ENCODE measurements at regions not wholly inside any gene's neighbourhood (a gene's known extent, or its start where the extent isn't known, plus 50 kb on each side); places are given as distances from the start of the nearest gene placed in this dataset.

DNA sequence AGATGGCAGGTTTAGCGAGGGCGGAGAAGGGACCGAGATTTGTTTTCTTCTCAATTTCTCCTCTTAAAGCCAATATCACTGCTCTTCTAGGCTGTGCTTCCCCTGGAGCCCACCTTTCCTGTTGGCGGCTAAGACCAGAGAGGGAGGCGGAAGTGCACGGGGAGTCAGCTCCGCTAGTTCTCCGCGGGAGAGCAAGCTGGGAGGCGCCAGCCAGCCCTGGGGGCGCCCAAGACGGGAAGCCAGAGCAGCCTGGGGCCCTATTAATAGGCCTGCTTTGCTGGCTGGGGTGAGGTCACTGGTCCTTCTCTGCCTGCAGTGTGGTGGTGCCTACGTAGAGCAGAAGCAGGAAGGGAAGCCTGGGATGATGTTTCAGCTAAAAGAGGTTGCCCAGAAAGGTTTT lies 61.6 kb downstream of the LSM5 start:
- DNase-seq (ENCODE audit: low spot score) = no peak
- H3K4me3 ChIP-seq = no peak overlapping the region
- TF ChIP-seq, protein P1, sequence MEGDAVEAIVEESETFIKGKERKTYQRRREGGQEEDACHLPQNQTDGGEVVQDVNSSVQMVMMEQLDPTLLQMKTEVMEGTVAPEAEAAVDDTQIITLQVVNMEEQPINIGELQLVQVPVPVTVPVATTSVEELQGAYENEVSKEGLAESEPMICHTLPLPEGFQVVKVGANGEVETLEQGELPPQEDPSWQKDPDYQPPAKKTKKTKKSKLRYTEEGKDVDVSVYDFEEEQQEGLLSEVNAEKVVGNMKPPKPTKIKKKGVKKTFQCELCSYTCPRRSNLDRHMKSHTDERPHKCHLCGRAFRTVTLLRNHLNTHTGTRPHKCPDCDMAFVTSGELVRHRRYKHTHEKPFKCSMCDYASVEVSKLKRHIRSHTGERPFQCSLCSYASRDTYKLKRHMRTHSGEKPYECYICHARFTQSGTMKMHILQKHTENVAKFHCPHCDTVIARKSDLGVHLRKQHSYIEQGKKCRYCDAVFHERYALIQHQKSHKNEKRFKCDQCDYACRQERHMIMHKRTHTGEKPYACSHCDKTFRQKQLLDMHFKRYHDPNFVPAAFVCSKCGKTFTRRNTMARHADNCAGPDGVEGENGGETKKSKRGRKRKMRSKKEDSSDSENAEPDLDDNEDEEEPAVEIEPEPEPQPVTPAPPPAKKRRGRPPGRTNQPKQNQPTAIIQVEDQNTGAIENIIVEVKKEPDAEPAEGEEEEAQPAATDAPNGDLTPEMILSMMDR (IDR thresholded peaks at IDR 0.05) = no peak
- H3K27ac ChIP-seq = no peak overlapping the region

DNA sequence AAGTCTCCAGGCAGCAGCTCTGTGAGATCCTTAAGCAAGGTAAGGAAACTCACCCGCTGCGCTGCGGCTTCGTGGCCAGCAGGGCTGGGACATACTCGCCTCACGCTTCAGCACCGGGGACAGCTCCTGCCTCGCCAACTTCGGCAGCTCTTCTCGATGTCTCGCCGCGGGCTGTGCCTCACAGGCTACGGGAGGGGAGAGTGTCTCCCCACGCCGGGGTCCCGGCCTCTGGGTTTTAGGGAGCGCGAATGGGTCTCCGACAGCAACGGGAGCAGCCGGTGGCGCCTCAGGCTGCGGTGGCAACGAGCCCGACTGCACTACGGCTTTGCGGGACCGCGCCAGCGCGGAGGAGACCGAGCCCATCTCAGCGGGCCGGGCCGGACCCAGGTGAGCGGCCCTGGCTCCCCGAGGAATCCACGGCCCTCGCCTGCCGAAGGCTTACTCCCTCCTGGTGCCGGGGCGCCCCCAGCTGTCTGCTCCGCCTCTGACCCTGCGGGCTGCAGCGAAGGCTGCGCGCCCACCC lies 62.4 kb downstream of the LSM5 start:
- no peak for DNase-seq (ENCODE audit: low spot score)
- no peak overlapping the region for H3K27ac ChIP-seq
- TF ChIP-seq, protein P1 (IDR thresholded peaks at IDR 0.05) = no peak
- H3K4me3 ChIP-seq = peak overlapping the region; percentile 11

DNA sequence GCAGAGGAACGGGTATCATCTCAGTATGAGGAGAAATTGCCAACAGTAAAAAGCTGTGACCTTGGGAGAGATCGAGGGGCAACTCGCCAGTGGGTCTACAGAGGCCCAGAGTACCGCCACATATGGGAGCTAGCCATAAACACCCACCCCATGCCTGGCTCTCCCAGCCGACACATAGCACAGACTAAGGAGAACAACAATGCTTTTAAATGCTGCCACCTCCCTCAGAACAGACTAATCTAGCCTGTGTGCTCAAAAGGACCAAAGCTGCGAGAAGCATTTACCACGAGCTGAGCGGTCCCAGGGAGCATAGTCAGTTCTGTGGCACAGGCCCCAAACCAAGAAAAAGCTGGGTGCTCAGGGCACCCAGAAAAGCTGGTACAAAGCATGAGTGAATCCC lies 73.3 kb downstream of the LSM5 start:
- Histone ChIP-seq H3K4me3 (no peak overlapping the region), H3K27ac (no peak overlapping the region)
- no peak for DNase-seq (ENCODE audit: low spot score)
- TF ChIP-seq, protein P1 (IDR thresholded peaks at IDR 0.05) = no peak

DNA sequence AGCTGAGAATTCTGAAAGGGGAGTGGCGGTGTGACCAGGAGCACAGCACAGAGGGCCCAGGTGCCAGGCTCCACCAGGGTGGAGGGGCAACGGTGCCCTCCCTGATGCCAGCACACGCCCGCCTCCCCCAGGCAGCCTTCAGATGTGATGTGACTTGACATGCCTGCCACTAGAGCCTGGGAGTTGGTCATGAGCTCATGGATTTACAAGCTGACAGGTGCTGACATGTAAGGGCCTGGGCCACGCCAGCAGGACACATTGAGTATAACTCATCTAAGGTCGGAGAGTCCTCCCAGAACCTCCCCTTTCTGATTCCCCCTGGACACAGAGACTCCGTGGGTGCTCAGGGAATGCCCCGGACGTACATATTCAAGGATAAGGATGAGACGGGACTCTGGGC lies 74.2 kb downstream of the LSM5 start:
- TF ChIP-seq, protein P1 (IDR thresholded peaks at IDR 0.05) = no peak
- DNase-seq (ENCODE audit: low spot score) = no peak
- Histone ChIP-seq H3K27ac (no peak overlapping the region), H3K4me3 (no peak overlapping the region)

DNA sequence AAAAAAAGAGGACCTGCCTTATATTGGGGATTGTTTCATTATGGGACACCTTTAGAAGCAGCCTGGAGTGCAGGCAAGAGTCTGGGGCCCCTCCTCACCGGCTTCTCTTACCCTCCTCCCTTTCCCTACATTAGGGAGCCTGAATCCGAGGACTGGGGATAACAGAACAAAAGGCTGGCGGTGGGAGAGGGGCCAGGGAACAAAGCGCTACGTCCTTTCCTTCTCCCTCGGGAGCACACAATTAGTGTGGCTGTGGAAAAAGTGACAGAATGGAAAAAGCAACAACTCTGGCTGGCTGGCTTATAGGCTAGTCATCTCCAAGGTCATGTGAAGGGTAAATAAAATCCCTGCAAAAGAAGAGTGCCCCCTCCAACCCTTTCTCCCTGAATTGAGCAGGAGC lies 74.7 kb downstream of the LSM5 start:
- Histone ChIP-seq H3K27ac (no peak overlapping the region), H3K4me3 (no peak overlapping the region)
- no peak for DNase-seq (ENCODE audit: low spot score)
- TF ChIP-seq, protein P1 (IDR thresholded peaks at IDR 0.05) = no peak

DNA sequence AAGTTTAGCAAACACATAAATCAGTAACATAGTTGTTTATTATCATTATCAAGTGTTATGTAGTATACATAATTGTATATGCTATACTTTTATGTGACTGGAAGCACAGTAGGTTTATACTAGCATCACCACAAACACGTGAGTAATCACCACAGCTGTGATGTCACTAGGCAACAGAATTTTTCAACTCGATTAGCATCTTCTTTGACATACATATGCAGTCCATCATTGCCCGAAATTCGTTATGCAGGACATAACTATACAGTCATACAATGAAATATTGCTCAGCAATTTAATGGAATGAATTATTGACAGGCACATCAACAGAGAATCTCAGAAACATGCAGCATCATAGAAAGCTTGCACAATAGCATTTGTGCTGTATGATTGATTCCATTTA lies 77.7 kb downstream of the LSM5 start:
- DNase-seq (ENCODE audit: low spot score) = no peak
- no peak overlapping the region for H3K4me3 ChIP-seq
- no peak overlapping the region for H3K27ac ChIP-seq
- TF ChIP-seq, protein P1 (IDR thresholded peaks at IDR 0.05) = no peak

DNA sequence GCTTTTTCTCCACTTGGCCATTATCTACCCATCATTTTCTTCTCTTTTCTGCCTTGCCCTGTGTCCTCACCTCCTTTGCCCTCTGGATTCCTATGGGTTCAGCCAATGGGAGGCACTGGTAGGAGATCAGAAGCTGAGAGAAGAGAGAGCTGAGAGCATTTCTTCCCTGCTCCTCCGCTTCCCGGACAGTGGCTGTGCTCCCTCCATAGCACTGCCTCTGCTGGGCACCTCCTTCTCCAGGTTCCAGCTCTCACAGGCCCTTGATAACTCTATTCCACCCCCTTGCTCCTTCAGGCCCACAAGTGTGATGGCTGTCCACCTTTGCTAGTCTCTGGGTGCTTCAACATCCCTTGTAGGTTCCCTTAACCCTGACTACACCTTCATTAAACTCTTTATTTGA lies 79.6 kb downstream of the LSM5 start:
- TF ChIP-seq, protein P1 (IDR thresholded peaks at IDR 0.05) = no peak
- Histone ChIP-seq H3K4me3 (no peak overlapping the region), H3K27ac (no peak overlapping the region)
- no peak for DNase-seq (ENCODE audit: low spot score)
